Inflammatory macrophage treated with lipopolysaccharide for 4 hours (primary cell): ENCODE measurements at regions not wholly inside any gene's neighbourhood (a gene's known extent, or its start where the extent isn't known, plus 50 kb on each side); places are given as distances from the start of the nearest gene placed in this dataset.
A peak's percentile ranks its signal among the peaks of the same experiment; 100 is the strongest.

Experiments
- DNase-seq: peaks from one replicate; pipeline ENCODE4 v3.0.0-alpha.2; 2020

GRCh38 chr4:17336069-17336468 lies 175.8 kb downstream of the QDPR start:
- no peak for DNase-seq

- no peak for DNase-seq
These were observed 176.5 kb downstream of the QDPR start for GRCh38 chr4:17335371-17335770.

- no peak for DNase-seq
These were observed 179.4 kb downstream of the QDPR start for GRCh38 chr4:17332478-17332877.

GRCh38 chr4:17329046-17329445 lies 182.8 kb downstream of the QDPR start:
- no peak for DNase-seq

- DNase-seq = no peak
These were observed 183.6 kb downstream of the QDPR start for GRCh38 chr4:17328141-17328815.

- DNase-seq = no peak
These were observed 184.3 kb downstream of the QDPR start for GRCh38 chr4:17327591-17327990.

GRCh38 chr4:17326756-17327155 lies 185.1 kb downstream of the QDPR start:
- no peak for DNase-seq

- DNase-seq = no peak
These were observed 186.8 kb downstream of the QDPR start for GRCh38 chr4:17325098-17325497.

GRCh38 chr4:17324386-17324830 lies 187.5 kb downstream of the QDPR start:
- peak; percentile 17 for DNase-seq

GRCh38 chr4:17323554-17324385 lies 188.1 kb downstream of the QDPR start:
- no peak for DNase-seq

- DNase-seq = no peak
These were observed 189.4 kb downstream of the QDPR start for GRCh38 chr4:17322514-17322913.

- DNase-seq = no peak
These were observed 191.8 kb downstream of the QDPR start for GRCh38 chr4:17320046-17320445.

- DNase-seq = no peak
These were observed 194.4 kb downstream of the QDPR start for GRCh38 chr4:17317526-17317925.

- DNase-seq = no peak
These were observed 195.3 kb downstream of the QDPR start for GRCh38 chr4:17316566-17316965.

- no peak for DNase-seq
These were observed 196.4 kb downstream of the QDPR start for GRCh38 chr4:17315459-17315858.

- DNase-seq = no peak
These were observed 198.7 kb downstream of the QDPR start for GRCh38 chr4:17313194-17313593.

GRCh38 chr4:17310269-17310652 lies 201.6 kb downstream of the QDPR start:
- no peak for DNase-seq

- no peak for DNase-seq
These were observed 202.2 kb downstream of the QDPR start for GRCh38 chr4:17309567-17310268.

GRCh38 chr4:17301869-17302268 lies 210.0 kb downstream of the QDPR start:
- DNase-seq = no peak

GRCh38 chr4:17301266-17301665 lies 210.6 kb downstream of the QDPR start:
- no peak for DNase-seq

- no peak for DNase-seq
These were observed 214.7 kb downstream of the QDPR start for GRCh38 chr4:17296921-17297890.

- DNase-seq = no peak
These were observed 218.0 kb downstream of the QDPR start for GRCh38 chr4:17293901-17294300.

- DNase-seq = no peak
These were observed 223.7 kb downstream of the QDPR start for GRCh38 chr4:17288151-17288550.
